Panc1 (cell line): ENCODE measurements at regions not wholly inside any gene's neighbourhood (a gene's known extent, or its start where the extent isn't known, plus 50 kb on each side); places are given as distances from the start of the nearest gene placed in this dataset.
"Not testable (repeated sequence)": the region's sequence is repeated elsewhere in the genome, so short reads cannot be mapped to it uniquely, and the experiment has no call there.

Experiments
- ATAC-seq: fragments of 200-7000 bp; cut with Tn5 transposase; 2 replicates; pipeline ENCODE4 v1.9.1; 2020; ENCODE audit warnings: mild to moderate bottlenecking, moderate library complexity
- BruUV-seq: library from RNA; stranded (reverse); fragments of 400-500 nt; replicated peaks from 2 replicates; lab custom pipeline; 2021; lab: Mats Ljungman, UMichigan
- CTCF ChIA-PET: fragments of 300-600 bp; sonication (Branson Sonifier 250); formaldehyde crosslinking; loops from one replicate; lab custom pipeline; 2022; ENCODE audit warnings: antibody characterized with exemption; lab: Charles Lee
- POLR2A ChIA-PET: fragments of 300-600 bp; sonication (Branson Sonifier 250); formaldehyde crosslinking; loops from one replicate; lab custom pipeline; 2022; ENCODE audit warnings: antibody characterized with exemption; lab: Charles Lee
- DNase-seq: peaks from one replicate; pipeline ENCODE4 v3.0.0-alpha.2; 2010; ENCODE audit warnings: low read depth, low spot score
- H3K27ac ChIP-seq: 2 replicates; pipeline ENCODE4 v1.5.1; 2011; ENCODE audit warnings: mild to moderate bottlenecking, low read length, inconsistent platforms
- H3K27me3 ChIP-seq: fragments of 200-500 bp; sonication (Bioruptor generic); 2 replicates; pipeline ENCODE4 v1.6.0; 2014; ENCODE audit warnings: low read length, inconsistent platforms; ENCODE audit not compliant: control insufficient read depth, insufficient read depth
- H3K36me3 ChIP-seq: fragments of 200-500 bp; sonication (Bioruptor generic); 2 replicates; pipeline ENCODE4 v1.5.1; 2014; ENCODE audit warnings: inconsistent platforms, mild to moderate bottlenecking, low read length, moderate library complexity; ENCODE audit not compliant: control insufficient read depth, insufficient read depth
- H3K4me1 ChIP-seq: 2 replicates; pipeline ENCODE4 v1.5.1; 2011; ENCODE audit warnings: inconsistent platforms, mild to moderate bottlenecking, low read length, moderate library complexity; ENCODE audit not compliant: control insufficient read depth, insufficient read depth
- H3K4me3 ChIP-seq, 2 experiments: 2 replicates each; pipeline ENCODE4 v1.5.1; 2011 to 2012; ENCODE audit warnings: low read depth in 2 of 2, low read length in 2 of 2, mild to moderate bottlenecking in 2 of 2, inconsistent platforms in 1 of 2, moderate library complexity in 1 of 2
- H3K9me3 ChIP-seq: fragments of 200-500 bp; sonication (Bioruptor generic); 2 replicates; pipeline ENCODE4 v1.5.1; 2014; ENCODE audit warnings: low read depth, mild to moderate bottlenecking, inconsistent platforms, low read length, moderate library complexity; ENCODE audit not compliant: control insufficient read depth, insufficient read depth
- CTCF ChIP-seq: fragments of 450-650 bp; IDR thresholded peaks from 2 replicates; pipeline ENCODE4 v1.5.1; 2017; ENCODE audit warnings: mild to moderate bottlenecking
- POLR2AphosphoS5 ChIP-seq: IDR thresholded peaks from 2 replicates; pipeline ENCODE4 v1.6.1; 2012; ENCODE audit warnings: mild to moderate bottlenecking, low read depth, low read length, moderate library complexity
- REST ChIP-seq, 2 experiments: IDR thresholded peaks; 2 replicates each; pipeline ENCODE4 v1.6.1; 2011 to 2012; ENCODE audit warnings: low read depth in 2 of 2, control low read depth in 1 of 2, low read length in 1 of 2, mild to moderate bottlenecking in 1 of 2, moderate library complexity in 1 of 2; ENCODE audit not compliant: insufficient read depth in 1 of 2
- SIN3A ChIP-seq: IDR thresholded peaks from 2 replicates; pipeline ENCODE4 v1.6.1; 2012; ENCODE audit warnings: low read depth, mild to moderate bottlenecking, low read length, moderate library complexity, borderline replicate concordance; ENCODE audit not compliant: insufficient read depth
- TCF7L2 ChIP-seq: IDR thresholded peaks from 2 replicates; pipeline ENCODE4 v1.6.1; 2011; ENCODE audit warnings: mild to moderate bottlenecking, low read depth, low read length, inconsistent platforms
- in situ Hi-C: cut with HindIII; loops from 2 replicates; pipeline ENCODE4 v1.10.0; 2016; ENCODE audit warnings: low sequenced_read_pairs, low pct_unique_long_range_greater_than_20kb
- intact Hi-C: fragments of 100-400 bp; cut with micrococcal nuclease; formaldehyde crosslinking; loops from one replicate; pipeline ENCODE4 v1.10.0; 2022; ENCODE audit not compliant: unreplicated experiment

DNA sequence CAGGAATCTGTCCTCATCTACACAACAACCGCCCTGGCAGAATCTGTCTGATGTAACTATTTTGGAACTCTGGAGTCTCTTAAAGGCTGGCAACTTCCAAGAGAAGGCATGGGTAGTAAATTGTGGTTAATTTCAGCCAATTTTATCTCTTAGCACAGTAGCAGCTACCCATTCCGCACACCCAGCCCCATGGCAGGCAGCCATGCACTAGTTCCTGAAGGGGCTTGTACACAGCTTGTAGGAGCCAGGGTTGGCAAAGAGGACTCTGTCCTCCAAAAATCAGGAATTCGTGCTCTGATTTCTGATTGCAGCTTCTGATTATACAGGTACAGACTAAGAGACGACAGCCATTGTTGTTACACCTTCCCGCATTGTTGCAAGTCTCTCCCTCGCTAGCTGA lies 155.9 kb downstream of the RNF144B start:
- intact Hi-C loops = no loop called here
- no peak overlapping the region for H3K4me3 ChIP-seq
- ATAC-seq = no peak
- H3K4me1 ChIP-seq = no peaks in the 10 kb centered on the region
- H3K27me3 ChIP-seq = no peaks in the 10 kb centered on the region; the same call in 1 of the 2 replicates
- POLR2A ChIA-PET = no interaction called here
- TF ChIP-seq CTCF (no peak), TCF7L2 (no peak), REST (IDR thresholded peaks at IDR 0.05; ENCODE audit: insufficient read depth in 1 of 2, low read depth in 2 of 2, low read length in 1 of 2) (no peak), SIN3A (no peak), POLR2AphosphoS5 (no peak)
- no TSS peak for BruUV-seq
- CTCF ChIA-PET = no interaction called here
- no peak for DNase-seq
- H3K9me3 ChIP-seq = no peaks in the 10 kb centered on the region; the same call in 1 of the 2 replicates
- H3K36me3 ChIP-seq = no peaks in the 10 kb centered on the region
- in situ Hi-C loops = no loop called here
- H3K27ac ChIP-seq = no peak overlapping the region

GRCh38 chr6:18545142-18545541 lies 158.0 kb downstream of the RNF144B start:
- H3K4me3 ChIP-seq, H3K4me1 ChIP-seq, in situ Hi-C loops, ATAC-seq, H3K36me3 ChIP-seq, H3K27me3 ChIP-seq, H3K9me3 ChIP-seq, CTCF ChIA-PET, BruUV-seq, H3K27ac ChIP-seq, POLR2A ChIA-PET, DNase-seq, intact Hi-C loops: not testable (repeated sequence)

DNA sequence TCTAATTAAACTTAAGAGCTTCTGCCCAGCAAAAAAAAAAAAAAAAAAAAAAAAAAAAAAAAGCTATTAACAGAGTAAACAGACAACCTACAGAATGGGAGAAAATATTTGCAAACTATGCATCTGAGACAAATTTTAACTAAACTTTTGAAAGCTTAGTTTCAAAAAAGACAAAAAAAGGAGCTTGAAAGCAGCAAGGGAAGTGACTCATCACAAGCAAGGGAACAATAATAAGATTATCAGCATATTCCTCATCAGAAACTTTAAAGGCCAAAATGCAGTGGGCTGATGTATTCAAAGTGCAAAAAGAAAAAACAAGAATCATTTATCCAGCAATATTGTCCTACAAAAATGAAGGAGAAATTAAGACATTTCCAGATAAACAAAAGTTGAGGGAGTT lies 158.6 kb downstream of the RNF144B start:
- no TSS peak for BruUV-seq
- no peak for DNase-seq
- in situ Hi-C loops = no loop called here

More for the DNA sequence above, 158.6 kb downstream of the RNF144B start:
- intact Hi-C loops = no loop called here
- CTCF ChIA-PET = no interaction called here
- TF ChIP-seq REST (IDR thresholded peaks at IDR 0.05; ENCODE audit: insufficient read depth in 1 of 2, low read depth in 2 of 2, low read length in 1 of 2) = no peak
- no peak for TF ChIP-seq CTCF
- TF ChIP-seq SIN3A = no peak
- TF ChIP-seq TCF7L2 = no peak
- TF ChIP-seq POLR2AphosphoS5 = no peak
- Histone ChIP-seq H3K4me3 (no peak overlapping the region), H3K27me3 (peaks cover 3% of the 10 kb centered on the region; the same call in 1 of the 2 replicates), H3K9me3 (no peaks in the 10 kb centered on the region; the same call in 1 of the 2 replicates), H3K27ac (no peak overlapping the region), H3K36me3 (no peaks in the 10 kb centered on the region), H3K4me1 (no peaks in the 10 kb centered on the region)
- no peak for ATAC-seq
- POLR2A ChIA-PET = no interaction called here
